ENCODE measurements at regions not wholly inside any gene's neighbourhood (a gene's known extent, or its start where the extent isn't known, plus 50 kb on each side); places are given as distances from the start of the nearest gene placed in this dataset.

- Histone ChIP-seq H3K36me3 (ENCODE audit: control insufficient read depth, insufficient read depth, low read length) (no peaks in the 10 kb centered on the region), H3K4me2 (ENCODE audit: low read length) (no peak overlapping the region), H3K4me1 (no peaks in the 10 kb centered on the region), H3K27ac (no peak overlapping the region), H3K4me3 (ENCODE audit: low read depth, low read length) (no peak overlapping the region), H2AFZ (no peak overlapping the region), H3K9ac (no peak overlapping the region), H3K79me2 (no peaks in the 10 kb centered on the region), H3K9me3 (ENCODE audit: control insufficient read depth, low read length) (no peaks in the 10 kb centered on the region), H3K27me3 (ENCODE audit: control insufficient read depth, insufficient read depth, low read length) (no peaks in the 10 kb centered on the region)
- TF ChIP-seq CTCF (IDR thresholded peaks at IDR 0.05) = no peak
Measured at GRCh38 chr13:86882835-86883234, 788.3 kb upstream of the SLITRK5 start.

- TF ChIP-seq CTCF (IDR thresholded peaks at IDR 0.05) = no peak
- Histone ChIP-seq H3K27me3 (ENCODE audit: control insufficient read depth, insufficient read depth, low read length) (no peaks in the 10 kb centered on the region), H3K27ac (no peak overlapping the region), H3K4me2 (ENCODE audit: low read length) (no peak overlapping the region), H2AFZ (no peak overlapping the region), H3K4me3 (ENCODE audit: low read depth, low read length) (no peak overlapping the region), H3K9me3 (ENCODE audit: control insufficient read depth, low read length) (no peaks in the 10 kb centered on the region), H3K9ac (no peak overlapping the region), H3K4me1 (no peaks in the 10 kb centered on the region), H3K79me2 (no peaks in the 10 kb centered on the region), H3K36me3 (ENCODE audit: control insufficient read depth, insufficient read depth, low read length) (no peaks in the 10 kb centered on the region)
Measured at GRCh38 chr13:86892330-86892729, 778.8 kb upstream of the SLITRK5 start.

- no peaks in the 10 kb centered on the region for H3K4me1 ChIP-seq
- no peak overlapping the region for H3K4me2 ChIP-seq (ENCODE audit: low read length)
- no peak overlapping the region for H2AFZ ChIP-seq
- no peak overlapping the region for H3K9ac ChIP-seq
- no peak for TF ChIP-seq CTCF (IDR thresholded peaks at IDR 0.05)
- no peaks in the 10 kb centered on the region for H3K9me3 ChIP-seq (ENCODE audit: control insufficient read depth, low read length)
- H3K27me3 ChIP-seq (ENCODE audit: control insufficient read depth, insufficient read depth, low read length) = no peaks in the 10 kb centered on the region
- no peak overlapping the region for H3K27ac ChIP-seq
- H3K36me3 ChIP-seq (ENCODE audit: control insufficient read depth, insufficient read depth, low read length) = no peaks in the 10 kb centered on the region
- H3K4me3 ChIP-seq (ENCODE audit: low read depth, low read length) = no peak overlapping the region
- no peaks in the 10 kb centered on the region for H3K79me2 ChIP-seq
Measured at GRCh38 chr13:86900906-86901305, 770.3 kb upstream of the SLITRK5 start.

GRCh38 chr13:86906127-86906874 lies 764.9 kb upstream of the SLITRK5 start:
- TF ChIP-seq CTCF (IDR thresholded peaks at IDR 0.05) = no peak
- H3K4me2 ChIP-seq (ENCODE audit: low read length) = no peak overlapping the region
- no peaks in the 10 kb centered on the region for H3K9me3 ChIP-seq (ENCODE audit: control insufficient read depth, low read length)
- no peak overlapping the region for H3K9ac ChIP-seq
- H3K4me1 ChIP-seq = no peaks in the 10 kb centered on the region
- H3K36me3 ChIP-seq (ENCODE audit: control insufficient read depth, insufficient read depth, low read length) = no peaks in the 10 kb centered on the region
- no peak overlapping the region for H2AFZ ChIP-seq
- no peak overlapping the region for H3K27ac ChIP-seq
- no peaks in the 10 kb centered on the region for H3K79me2 ChIP-seq
- no peak overlapping the region for H3K4me3 ChIP-seq (ENCODE audit: low read depth, low read length)
- no peaks in the 10 kb centered on the region for H3K27me3 ChIP-seq (ENCODE audit: control insufficient read depth, insufficient read depth, low read length)

- no peak for TF ChIP-seq CTCF (IDR thresholded peaks at IDR 0.05)
- no peaks in the 10 kb centered on the region for H3K4me1 ChIP-seq
- H3K36me3 ChIP-seq (ENCODE audit: control insufficient read depth, insufficient read depth, low read length) = no peaks in the 10 kb centered on the region
- no peaks in the 10 kb centered on the region for H3K79me2 ChIP-seq
- no peak overlapping the region for H3K4me2 ChIP-seq (ENCODE audit: low read length)
- no peak overlapping the region for H2AFZ ChIP-seq
- no peaks in the 10 kb centered on the region for H3K27me3 ChIP-seq (ENCODE audit: control insufficient read depth, insufficient read depth, low read length)
- no peaks in the 10 kb centered on the region for H3K9me3 ChIP-seq (ENCODE audit: control insufficient read depth, low read length)
- H3K9ac ChIP-seq = no peak overlapping the region
- H3K27ac ChIP-seq = no peak overlapping the region
- H3K4me3 ChIP-seq (ENCODE audit: low read depth, low read length) = no peak overlapping the region
Measured at GRCh38 chr13:86907156-86907555, 764.0 kb upstream of the SLITRK5 start.

Data from parathyroid adenoma (tissue), 2 donors.